Liver (tissue), 8 donors: ENCODE measurements at regions not wholly inside any gene's neighbourhood (a gene's known extent, or its start where the extent isn't known, plus 50 kb on each side); places are given as distances from the start of the nearest gene placed in this dataset.

Experiments used
- DNase-seq: peaks from one replicate; pipeline ENCODE4 v3.0.0-alpha.2; 2017; ENCODE audit warnings: low spot score
- H3K27ac ChIP-seq, 2 donors: one replicate each; pipeline ENCODE4 v1.7.0; 2013; ENCODE audit warnings: inconsistent platforms in 2 of 2, low read length in 2 of 2, control low read depth in 1 of 2, low read depth in 1 of 2, mild to moderate bottlenecking in 1 of 2
- H3K27me3 ChIP-seq, 4 donors: one replicate each; pipeline versions ENCODE4 v1.6.1 to v1.7.0; 2013; ENCODE audit warnings: low read length in 3 of 4, inconsistent platforms in 1 of 4, mild to moderate bottlenecking in 1 of 4, moderate library complexity in 1 of 4; ENCODE audit not compliant: control insufficient read depth in 4 of 4, insufficient read depth in 4 of 4
- H3K36me3 ChIP-seq, 4 donors: one replicate each; pipeline versions ENCODE4 v1.6.1 to v1.7.0; 2013; ENCODE audit warnings: low read length in 3 of 4, mild to moderate bottlenecking in 3 of 4, low read depth in 1 of 4, moderate library complexity in 1 of 4; ENCODE audit not compliant: control insufficient read depth in 4 of 4, insufficient read depth in 3 of 4
- H3K4me1 ChIP-seq, 4 donors: one replicate each; pipeline versions ENCODE4 v1.6.1 to v1.7.0; 2013; ENCODE audit warnings: low read length in 3 of 4, mild to moderate bottlenecking in 3 of 4, moderate library complexity in 1 of 4; ENCODE audit not compliant: control insufficient read depth in 4 of 4, insufficient read depth in 4 of 4
- H3K4me3 ChIP-seq, 3 donors: one replicate each; pipeline versions ENCODE4 v1.6.1 to v1.7.0; 2013; ENCODE audit warnings: low read length in 3 of 3, control low read depth in 1 of 3, low read depth in 1 of 3, mild to moderate bottlenecking in 1 of 3
- H3K9ac ChIP-seq, 2 donors: one replicate each; pipeline ENCODE4 v1.7.0; 2013; ENCODE audit warnings: low read length in 2 of 2, mild to moderate bottlenecking in 2 of 2, moderate library complexity in 2 of 2, control low read depth in 1 of 2, low read depth in 1 of 2
- H3K9me3 ChIP-seq, 4 donors: one replicate each; pipeline versions ENCODE4 v1.6.1 to v1.7.0; 2013; ENCODE audit warnings: low read length in 3 of 4; ENCODE audit not compliant: control insufficient read depth in 4 of 4
- EGR1 ChIP-seq, 2 donors: IDR thresholded peaks; 2 replicates each; pipeline ENCODE4 v1.6.1; 2016 to 2018; ENCODE audit warnings: antibody characterized with exemption in 2 of 2, low read depth in 2 of 2
- FOXA1 ChIP-seq: IDR thresholded peaks from 2 replicates; pipeline ENCODE4 v1.6.1; 2016; ENCODE audit warnings: antibody characterized with exemption
- FOXA2 ChIP-seq: IDR thresholded peaks from 2 replicates; pipeline ENCODE4 v1.6.1; 2016; ENCODE audit warnings: antibody characterized with exemption
- GABPA ChIP-seq, 2 donors: IDR thresholded peaks in 1 of 2; conservative IDR thresholded peaks in 1 of 2; 2 replicates each; pipeline ENCODE4 v1.6.1; 2016; ENCODE audit warnings: antibody characterized with exemption in 2 of 2, mild to moderate bottlenecking in 1 of 2, moderate library complexity in 1 of 2
- HNF4A ChIP-seq, 2 donors: conservative IDR thresholded peaks; 2 replicates each; pipeline ENCODE4 v1.6.1; 2016; ENCODE audit warnings: antibody characterized with exemption in 2 of 2, mild to moderate bottlenecking in 2 of 2
- HNF4G ChIP-seq: IDR thresholded peaks from 2 replicates; pipeline ENCODE4 v1.6.1; 2016; ENCODE audit warnings: antibody characterized with exemption
- NR2F2 ChIP-seq: IDR thresholded peaks from 2 replicates; pipeline ENCODE4 v1.6.1; 2016; ENCODE audit warnings: antibody characterized with exemption
- RAD21 ChIP-seq, 2 donors: IDR thresholded peaks; 2 replicates each; pipeline ENCODE4 v1.6.1; 2016; ENCODE audit warnings: antibody characterized with exemption in 2 of 2, mild to moderate bottlenecking in 2 of 2
- REST ChIP-seq: IDR thresholded peaks from 2 replicates; pipeline ENCODE4 v1.6.1; 2016; ENCODE audit warnings: antibody characterized with exemption, mild to moderate bottlenecking
- RXRA ChIP-seq, 2 donors: IDR thresholded peaks; 2 replicates each; pipeline ENCODE4 v1.6.1; 2017 to 2018; ENCODE audit warnings: antibody characterized with exemption in 2 of 2, mild to moderate bottlenecking in 1 of 2
- SP1 ChIP-seq: IDR thresholded peaks from 2 replicates; pipeline ENCODE4 v1.6.1; 2018; ENCODE audit warnings: antibody characterized with exemption, mild to moderate bottlenecking
- TAF1 ChIP-seq: conservative IDR thresholded peaks from 2 replicates; pipeline ENCODE4 v1.6.1; 2016; ENCODE audit warnings: antibody characterized with exemption, mild to moderate bottlenecking
- YY1 ChIP-seq: IDR thresholded peaks from 2 replicates; pipeline ENCODE4 v1.6.1; 2016; ENCODE audit warnings: antibody characterized with exemption, mild to moderate bottlenecking
- WGBS: extraction: QIAGEN DNeasy Blood & Tissue Kit; methylation state at CpG from one replicate; pipeline ENCODE4 v1.1.7; 2013; 5-methylcytosine and 5-hydroxymethylcytosine counted together
- TF ChIP-seq, protein P1 (sequence below): fragments of 150-350 bp; IDR thresholded peaks from 2 replicates; pipeline ENCODE4 v1.5.1; 2017; ENCODE audit warnings: improper control_type of control experiment, low read depth, low read length; ENCODE audit not compliant: missing input control
- TF ChIP-seq, protein P2 (sequence below): IDR thresholded peaks from 2 replicates; pipeline ENCODE4 v1.6.1; 2016; ENCODE audit warnings: antibody characterized with exemption
- TF ChIP-seq, protein P3 (sequence below): IDR thresholded peaks from 2 replicates; pipeline ENCODE4 v1.6.1; 2016; ENCODE audit warnings: antibody characterized with exemption
- donor health status: healthy.
- donor health status: healthy.
- donor health status: healthy.
- donor health status: healthy.
- donor health status: healthy.

DNA sequence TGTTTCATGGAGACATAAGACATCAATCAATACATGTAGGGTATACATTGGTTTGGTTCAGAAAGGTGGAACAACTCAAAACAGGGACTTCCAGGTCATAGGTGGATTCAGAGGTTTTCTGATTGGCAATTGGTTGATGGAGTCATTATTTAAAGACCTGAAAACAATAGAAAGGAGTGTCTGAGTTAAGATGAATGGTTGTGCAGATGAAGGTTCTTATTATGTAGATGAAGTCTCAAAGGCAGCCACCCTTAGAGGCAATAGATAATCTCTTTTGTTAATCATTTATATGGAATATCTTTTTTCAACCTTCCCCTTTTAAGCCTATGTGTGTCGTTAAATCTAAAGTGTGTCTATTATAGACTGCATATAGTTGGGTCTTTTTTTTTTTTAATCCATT, 67.8 kb upstream of the LYPLAL1 start:
- Histone ChIP-seq H3K4me1 (no peaks in the 10 kb centered on the region), H3K4me3 (no peak overlapping the region), H3K27ac (no peak overlapping the region), H3K36me3 (no peaks in the 10 kb centered on the region), H3K9ac (no peak overlapping the region), H3K9me3 (no peaks in the 10 kb centered on the region), H3K27me3 (no peaks in the 10 kb centered on the region)
- 95% methylated on average over 1 of the region's 1 CpG for WGBS
- no peak for DNase-seq
- no peak for TF ChIP-seq NR2F2

DNA sequence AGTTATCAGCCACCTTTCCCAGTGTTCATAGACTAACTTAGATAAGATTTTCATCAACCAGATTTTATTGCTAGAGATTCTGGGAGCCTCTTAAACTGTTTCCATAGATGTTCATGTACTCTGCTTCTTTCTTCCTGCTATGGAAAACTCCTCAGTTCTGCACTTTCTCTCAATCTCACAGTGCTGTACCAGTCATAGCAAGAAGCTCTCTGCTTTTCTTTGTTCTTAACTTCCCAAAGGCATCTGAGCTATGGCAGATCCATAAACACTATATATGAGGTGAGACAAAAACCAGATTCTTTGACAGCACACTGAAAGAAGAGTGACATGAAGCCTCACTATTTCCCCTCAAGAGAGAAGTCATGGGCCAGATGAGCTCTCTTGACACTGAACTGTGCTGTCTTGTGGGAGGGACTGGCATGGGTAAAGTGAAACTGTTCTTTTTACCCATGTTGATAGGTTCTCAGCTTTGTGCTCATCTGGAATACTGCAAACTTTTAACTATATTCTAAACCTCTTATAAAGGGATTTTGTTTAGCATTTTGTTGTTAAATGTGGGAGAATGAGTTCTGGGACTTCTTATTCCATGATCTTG, 64.2 kb upstream of the LYPLAL1 start:
- DNase-seq, result no peak
- Histone ChIP-seq H3K9ac (no peak overlapping the region), H3K36me3 (no peaks in the 10 kb centered on the region), H3K27me3 (no peaks in the 10 kb centered on the region), H3K9me3 (peaks cover 0 to 5% (median 0%) of the 10 kb centered on the region in 4 donors), H3K4me3 (no peak overlapping the region), H3K27ac (no peak overlapping the region), H3K4me1 (no peaks in the 10 kb centered on the region)
- TF ChIP-seq, protein P1, sequence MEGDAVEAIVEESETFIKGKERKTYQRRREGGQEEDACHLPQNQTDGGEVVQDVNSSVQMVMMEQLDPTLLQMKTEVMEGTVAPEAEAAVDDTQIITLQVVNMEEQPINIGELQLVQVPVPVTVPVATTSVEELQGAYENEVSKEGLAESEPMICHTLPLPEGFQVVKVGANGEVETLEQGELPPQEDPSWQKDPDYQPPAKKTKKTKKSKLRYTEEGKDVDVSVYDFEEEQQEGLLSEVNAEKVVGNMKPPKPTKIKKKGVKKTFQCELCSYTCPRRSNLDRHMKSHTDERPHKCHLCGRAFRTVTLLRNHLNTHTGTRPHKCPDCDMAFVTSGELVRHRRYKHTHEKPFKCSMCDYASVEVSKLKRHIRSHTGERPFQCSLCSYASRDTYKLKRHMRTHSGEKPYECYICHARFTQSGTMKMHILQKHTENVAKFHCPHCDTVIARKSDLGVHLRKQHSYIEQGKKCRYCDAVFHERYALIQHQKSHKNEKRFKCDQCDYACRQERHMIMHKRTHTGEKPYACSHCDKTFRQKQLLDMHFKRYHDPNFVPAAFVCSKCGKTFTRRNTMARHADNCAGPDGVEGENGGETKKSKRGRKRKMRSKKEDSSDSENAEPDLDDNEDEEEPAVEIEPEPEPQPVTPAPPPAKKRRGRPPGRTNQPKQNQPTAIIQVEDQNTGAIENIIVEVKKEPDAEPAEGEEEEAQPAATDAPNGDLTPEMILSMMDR, result no peak
- TF ChIP-seq YY1 (no peak), RAD21 (IDR thresholded peaks at IDR 0.05) (no peak), FOXA2 (no peak), SP1 (no peak), REST (no peak), HNF4G (no peak), TAF1 (no peak), FOXA1 (no peak), NR2F2 (no peak), EGR1 (IDR thresholded peaks at IDR 0.05; ENCODE audit: low read depth in 2 of 2) (no peak), HNF4A (conservative IDR thresholded peaks at IDR 0.05) (no peak), GABPA (IDR thresholded peaks at IDR 0.05 in 1 of 2, conservative IDR thresholded peaks at IDR 0.05 in 1 of 2) (no peak), RXRA (IDR thresholded peaks at IDR 0.05) (no peak)
- TF ChIP-seq, protein P2, sequence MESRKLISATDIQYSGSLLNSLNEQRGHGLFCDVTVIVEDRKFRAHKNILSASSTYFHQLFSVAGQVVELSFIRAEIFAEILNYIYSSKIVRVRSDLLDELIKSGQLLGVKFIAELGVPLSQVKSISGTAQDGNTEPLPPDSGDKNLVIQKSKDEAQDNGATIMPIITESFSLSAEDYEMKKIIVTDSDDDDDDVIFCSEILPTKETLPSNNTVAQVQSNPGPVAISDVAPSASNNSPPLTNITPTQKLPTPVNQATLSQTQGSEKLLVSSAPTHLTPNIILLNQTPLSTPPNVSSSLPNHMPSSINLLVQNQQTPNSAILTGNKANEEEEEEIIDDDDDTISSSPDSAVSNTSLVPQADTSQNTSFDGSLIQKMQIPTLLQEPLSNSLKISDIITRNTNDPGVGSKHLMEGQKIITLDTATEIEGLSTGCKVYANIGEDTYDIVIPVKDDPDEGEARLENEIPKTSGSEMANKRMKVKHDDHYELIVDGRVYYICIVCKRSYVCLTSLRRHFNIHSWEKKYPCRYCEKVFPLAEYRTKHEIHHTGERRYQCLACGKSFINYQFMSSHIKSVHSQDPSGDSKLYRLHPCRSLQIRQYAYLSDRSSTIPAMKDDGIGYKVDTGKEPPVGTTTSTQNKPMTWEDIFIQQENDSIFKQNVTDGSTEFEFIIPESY, result no peak
- TF ChIP-seq, protein P3, sequence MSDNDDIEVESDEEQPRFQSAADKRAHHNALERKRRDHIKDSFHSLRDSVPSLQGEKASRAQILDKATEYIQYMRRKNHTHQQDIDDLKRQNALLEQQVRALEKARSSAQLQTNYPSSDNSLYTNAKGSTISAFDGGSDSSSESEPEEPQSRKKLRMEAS, result no peak
